ENCODE measurements at regions not wholly inside any gene's neighbourhood (a gene's known extent, or its start where the extent isn't known, plus 50 kb on each side); places are given as distances from the start of the nearest gene placed in this dataset.
"Not testable (repeated sequence)": the region's sequence is repeated elsewhere in the genome, so short reads cannot be mapped to it uniquely, and the experiment has no call there.

- no peak for DNase-seq (ENCODE audit: low spot score)
Observed at GRCh38 chr2:145750144-145750543, 1230.2 kb upstream of the ZEB2 start.

- no peak for DNase-seq (ENCODE audit: low spot score)
Observed at GRCh38 chr2:145749556-145749955, 1229.6 kb upstream of the ZEB2 start.

DNA sequence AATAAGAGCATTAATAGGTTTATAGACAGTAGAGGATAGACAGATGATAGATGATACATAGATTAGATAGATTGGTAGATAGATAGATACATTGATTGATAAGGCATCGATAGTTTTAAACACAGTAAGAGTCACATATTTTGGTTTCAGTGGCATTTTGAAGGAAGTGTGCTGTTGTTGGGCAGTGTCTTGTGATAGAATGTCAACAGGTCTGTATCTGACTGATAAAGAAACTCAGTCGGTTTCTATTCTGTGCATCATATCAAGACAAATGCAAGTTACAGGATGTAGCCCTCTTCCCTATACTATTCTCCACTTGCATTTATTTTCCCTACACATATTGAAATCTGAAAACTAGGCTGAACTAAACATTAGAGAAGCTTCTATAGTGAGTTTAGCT, 1229.0 kb upstream of the ZEB2 start:
- DNase-seq (ENCODE audit: low spot score): no peak

DNA sequence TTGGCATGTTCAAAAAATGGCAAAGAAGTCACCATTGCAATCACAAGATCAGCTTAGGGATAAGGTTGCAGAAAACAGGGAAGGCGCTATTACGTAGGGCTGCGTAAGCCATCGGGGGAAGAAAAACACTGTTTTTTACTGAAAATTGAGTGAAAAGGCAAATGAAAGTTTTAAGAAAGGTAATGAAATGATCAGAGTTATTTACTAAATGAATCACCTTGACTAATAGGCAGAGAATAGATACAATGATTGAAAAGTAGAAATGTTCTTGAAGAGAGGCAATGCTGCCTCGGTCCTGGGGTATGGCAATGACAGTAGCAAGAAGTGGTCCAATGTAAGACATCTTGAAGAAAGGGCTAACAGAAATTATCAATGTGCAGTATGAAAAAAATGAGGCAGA, 1227.8 kb upstream of the ZEB2 start:
- DNase-seq (ENCODE audit: low spot score): no peak

GRCh38 chr2:145745387-145745721, 1225.4 kb upstream of the ZEB2 start:
- DNase-seq (ENCODE audit: low spot score): not testable (repeated sequence)

- no peak for DNase-seq (ENCODE audit: low spot score)
Observed at GRCh38 chr2:145744541-145745386, 1224.8 kb upstream of the ZEB2 start.

DNA sequence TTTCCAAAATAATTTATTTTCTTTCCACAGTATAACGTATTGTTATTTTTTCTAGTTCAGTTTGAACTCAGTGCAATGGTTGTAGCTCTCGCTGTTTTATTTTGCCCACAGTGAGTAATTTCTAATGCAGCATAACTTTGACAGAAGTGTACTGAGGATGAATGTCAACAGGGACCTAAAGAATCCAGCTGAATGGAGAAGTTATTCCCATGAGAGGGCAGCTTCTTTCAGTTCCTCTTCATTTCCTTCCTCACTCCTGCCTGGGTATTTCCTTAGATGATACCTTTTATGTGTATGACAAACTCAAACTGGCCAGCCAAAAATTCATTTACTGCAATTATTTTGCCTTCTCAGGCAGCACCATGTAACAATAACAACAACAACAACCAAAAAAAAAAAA, 1223.1 kb upstream of the ZEB2 start:
- DNase-seq (ENCODE audit: low spot score): no peak

GRCh38 chr2:145741636-145742035, 1221.7 kb upstream of the ZEB2 start:
- DNase-seq (ENCODE audit: low spot score): no peak

DNA sequence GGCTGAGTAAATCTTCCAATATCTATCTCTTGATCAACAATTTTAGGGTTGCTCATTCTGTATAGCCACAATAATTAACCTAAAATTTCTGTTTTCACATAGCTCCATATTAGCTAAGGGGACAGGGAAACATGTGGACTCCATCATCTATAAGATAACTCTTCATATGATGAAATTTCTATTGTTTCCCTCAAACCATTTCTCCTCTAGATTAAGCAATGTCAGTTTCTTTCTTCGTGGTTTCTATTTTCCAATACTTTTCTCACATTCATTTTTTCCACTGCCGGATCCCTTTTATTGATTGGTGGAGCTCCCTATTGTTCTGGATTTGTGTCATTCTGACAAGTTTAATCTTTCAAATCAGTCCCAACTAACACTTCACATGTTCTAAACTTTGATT, 1221.3 kb upstream of the ZEB2 start:
- no peak for DNase-seq (ENCODE audit: low spot score)

DNA sequence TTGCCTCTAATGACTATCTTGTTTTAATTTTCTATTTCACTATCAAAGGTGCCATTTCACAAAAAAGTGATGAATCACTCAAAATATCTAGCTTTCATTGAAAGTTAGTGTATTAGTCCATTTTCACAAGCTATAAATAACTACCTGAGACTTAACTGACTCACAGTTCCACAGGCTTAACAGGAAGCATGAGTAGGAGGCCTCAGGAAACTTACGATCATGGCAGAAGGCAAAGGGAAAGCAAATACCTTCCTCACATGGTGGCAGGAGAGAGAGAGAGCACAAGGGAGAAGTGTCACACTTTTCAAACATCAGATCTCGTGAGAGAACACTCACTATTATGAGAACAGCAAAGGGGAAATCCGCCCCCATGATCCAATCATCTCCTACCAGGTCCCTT, 1220.4 kb upstream of the ZEB2 start:
- DNase-seq (ENCODE audit: low spot score): no peak

- no peak for DNase-seq (ENCODE audit: low spot score)
Observed at GRCh38 chr2:145739681-145740080, 1219.8 kb upstream of the ZEB2 start.

GRCh38 chr2:145736871-145737270, 1217.0 kb upstream of the ZEB2 start:
- DNase-seq (ENCODE audit: low spot score): no peak

DNA sequence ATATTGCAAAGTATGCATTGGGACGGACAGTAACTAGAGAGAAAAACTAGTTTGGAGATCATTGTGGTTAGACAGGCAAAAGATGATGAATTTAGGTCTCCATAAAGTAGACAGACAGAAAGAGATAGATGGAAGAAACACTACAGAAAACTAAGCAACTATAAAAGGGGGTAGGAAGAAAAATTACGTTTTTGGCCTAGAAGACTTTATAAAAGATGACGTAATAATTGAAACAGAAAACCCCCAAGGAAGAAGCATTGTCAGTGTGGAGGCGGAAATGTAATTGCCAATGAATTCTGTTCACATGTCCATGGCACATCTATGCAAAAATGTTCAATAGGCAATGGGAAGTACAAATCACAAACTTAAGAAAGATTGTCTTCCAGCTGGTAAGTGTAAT, 1211.5 kb upstream of the ZEB2 start:
- no peak for DNase-seq (ENCODE audit: low spot score)

DNA sequence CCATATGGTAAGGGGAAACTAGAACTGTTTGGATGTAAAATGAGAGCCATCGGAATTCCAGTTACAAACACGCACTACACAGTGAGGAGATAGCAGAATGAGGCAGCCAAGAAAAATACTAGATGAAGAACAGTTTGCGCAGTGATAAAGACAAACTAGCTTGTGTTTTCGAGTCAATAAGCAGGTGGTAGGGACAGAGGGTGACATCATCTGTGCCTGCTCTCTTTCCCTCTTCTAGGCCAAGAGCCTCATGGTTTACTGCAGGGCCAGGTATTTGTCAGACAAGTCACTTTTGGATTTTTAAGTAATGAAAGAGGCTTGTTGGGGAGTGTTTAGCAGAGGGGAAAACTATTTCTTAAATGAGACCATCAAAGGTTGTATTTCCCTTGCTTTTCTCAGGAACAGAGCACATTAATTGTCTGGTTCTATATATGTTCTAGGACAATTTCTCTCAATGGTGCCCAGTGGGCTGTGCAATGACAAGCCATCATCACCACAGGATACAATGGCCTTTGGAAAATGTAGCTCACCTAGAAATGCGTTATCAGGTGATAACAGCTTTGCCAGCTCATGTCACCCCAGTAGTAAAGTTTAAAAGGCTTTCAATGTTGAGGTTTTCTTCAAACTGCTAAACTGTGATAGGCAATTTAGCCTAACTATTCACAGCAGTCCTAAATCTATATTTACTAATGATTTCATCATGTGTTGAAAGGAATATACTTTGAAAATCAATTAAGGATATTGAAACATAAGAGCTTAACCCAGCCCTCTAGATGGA, 1210.3 kb upstream of the ZEB2 start:
- no peak for DNase-seq (ENCODE audit: low spot score)

DNA sequence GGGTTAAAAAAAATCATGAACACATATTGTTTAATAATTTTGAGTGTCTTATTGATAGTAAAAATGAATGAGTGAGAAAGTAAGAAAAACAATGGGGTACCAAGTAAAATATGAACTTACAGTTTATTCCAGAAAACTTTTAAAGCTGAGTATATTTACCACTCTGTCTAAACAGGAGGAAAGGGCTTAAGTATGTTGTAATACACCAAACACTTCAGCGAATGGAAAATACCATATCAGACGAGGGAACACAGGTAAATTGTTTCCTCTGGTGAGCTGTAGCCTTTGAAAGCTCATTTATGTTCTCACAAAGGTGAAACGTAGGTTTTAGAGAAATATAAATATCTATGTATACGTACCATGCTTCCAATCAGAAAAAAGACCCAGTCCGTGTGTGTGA, 1209.6 kb upstream of the ZEB2 start:
- no peak for DNase-seq (ENCODE audit: low spot score)

GRCh38 chr2:145728511-145728910, 1208.6 kb upstream of the ZEB2 start:
- DNase-seq (ENCODE audit: low spot score): no peak

GRCh38 chr2:145725876-145726275, 1206.0 kb upstream of the ZEB2 start:
- DNase-seq (ENCODE audit: low spot score): no peak

- no peak for DNase-seq (ENCODE audit: low spot score)
Observed at GRCh38 chr2:145724311-145724898, 1204.5 kb upstream of the ZEB2 start.

- no peak for DNase-seq (ENCODE audit: low spot score)
Observed at GRCh38 chr2:145723872-145724271, 1204.0 kb upstream of the ZEB2 start.

- DNase-seq (ENCODE audit: low spot score): no peak
Observed at GRCh38 chr2:145721681-145722080, 1201.8 kb upstream of the ZEB2 start.

DNA sequence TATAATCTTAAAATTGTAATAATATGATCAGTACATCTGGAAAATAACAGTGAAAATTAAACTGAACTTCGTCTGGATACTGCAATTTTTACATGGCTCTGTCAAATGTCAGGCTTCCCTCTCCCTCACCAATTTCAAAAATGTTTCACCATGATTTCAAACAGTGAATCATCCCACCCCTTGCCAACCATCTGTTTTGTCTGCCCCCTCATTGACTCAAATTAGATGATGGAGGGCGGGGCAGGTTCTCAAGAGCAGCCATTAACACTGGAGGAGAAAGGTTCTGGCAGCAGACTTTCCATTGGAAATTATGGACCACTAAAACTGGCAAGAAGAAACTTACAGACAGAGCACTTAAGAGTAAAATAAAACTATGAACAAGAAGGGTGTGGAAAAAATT, 1195.7 kb upstream of the ZEB2 start:
- DNase-seq (ENCODE audit: low spot score): no peak

- no peak for DNase-seq (ENCODE audit: low spot score)
Observed at GRCh38 chr2:145710303-145710702, 1190.4 kb upstream of the ZEB2 start.

DNA sequence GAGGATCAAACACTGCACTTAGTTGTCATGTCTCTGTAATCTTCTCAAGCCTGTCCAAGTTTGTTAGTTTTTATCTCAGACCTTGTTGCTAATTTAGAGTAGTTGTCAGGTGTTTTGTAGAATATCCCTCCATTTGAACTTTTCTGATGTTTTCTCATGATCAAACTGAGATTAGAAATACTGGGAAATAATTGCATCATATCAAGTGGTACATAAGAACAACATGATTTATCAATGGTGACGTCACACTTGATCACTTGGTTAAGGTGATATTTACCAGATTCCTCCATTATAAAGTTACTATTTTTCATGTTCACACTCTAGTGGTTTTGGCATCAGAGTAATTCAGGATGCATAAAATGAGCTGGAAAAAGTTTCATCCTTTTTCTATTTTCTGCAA, 1182.4 kb upstream of the ZEB2 start:
- DNase-seq (ENCODE audit: low spot score): no peak
